C4-2B (cell line): ENCODE measurements at regions not wholly inside any gene's neighbourhood (a gene's known extent, or its start where the extent isn't known, plus 50 kb on each side); places are given as distances from the start of the nearest gene placed in this dataset.

ENCODE experiments used
- ZFX ChIP-seq: fragments of 450-650 bp; IDR thresholded peaks from 2 replicates; pipeline ENCODE4 v1.6.1; 2017
- TF ChIP-seq, protein P1 (sequence below): fragments of 450-650 bp; conservative IDR thresholded peaks from 2 replicates; pipeline ENCODE4 v1.5.1; 2017; ENCODE audit warnings: mild to moderate bottlenecking

DNA sequence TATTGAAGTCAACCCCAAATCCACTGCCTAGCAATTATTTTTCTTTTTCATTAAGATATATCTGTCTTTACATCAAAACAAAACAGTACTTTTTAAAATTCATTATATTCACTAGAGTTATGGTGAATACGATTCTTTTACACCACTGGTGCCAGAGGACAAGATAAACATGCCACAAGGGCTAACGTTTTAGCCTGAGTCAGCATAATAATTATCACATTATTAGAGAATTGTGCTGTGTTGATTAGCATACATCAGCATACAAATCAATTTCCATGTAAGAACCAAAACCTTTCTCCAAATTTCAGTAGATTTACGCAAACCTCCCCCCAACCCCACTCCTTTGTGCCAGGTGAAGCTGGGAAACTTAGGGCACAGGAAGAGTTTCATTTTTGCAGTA lies 131.1 kb upstream of the TMEM106B start:
- TF ChIP-seq, protein P1, sequence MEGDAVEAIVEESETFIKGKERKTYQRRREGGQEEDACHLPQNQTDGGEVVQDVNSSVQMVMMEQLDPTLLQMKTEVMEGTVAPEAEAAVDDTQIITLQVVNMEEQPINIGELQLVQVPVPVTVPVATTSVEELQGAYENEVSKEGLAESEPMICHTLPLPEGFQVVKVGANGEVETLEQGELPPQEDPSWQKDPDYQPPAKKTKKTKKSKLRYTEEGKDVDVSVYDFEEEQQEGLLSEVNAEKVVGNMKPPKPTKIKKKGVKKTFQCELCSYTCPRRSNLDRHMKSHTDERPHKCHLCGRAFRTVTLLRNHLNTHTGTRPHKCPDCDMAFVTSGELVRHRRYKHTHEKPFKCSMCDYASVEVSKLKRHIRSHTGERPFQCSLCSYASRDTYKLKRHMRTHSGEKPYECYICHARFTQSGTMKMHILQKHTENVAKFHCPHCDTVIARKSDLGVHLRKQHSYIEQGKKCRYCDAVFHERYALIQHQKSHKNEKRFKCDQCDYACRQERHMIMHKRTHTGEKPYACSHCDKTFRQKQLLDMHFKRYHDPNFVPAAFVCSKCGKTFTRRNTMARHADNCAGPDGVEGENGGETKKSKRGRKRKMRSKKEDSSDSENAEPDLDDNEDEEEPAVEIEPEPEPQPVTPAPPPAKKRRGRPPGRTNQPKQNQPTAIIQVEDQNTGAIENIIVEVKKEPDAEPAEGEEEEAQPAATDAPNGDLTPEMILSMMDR: no peak
- no peak for TF ChIP-seq ZFX
